ENCODE measurements at regions not wholly inside any gene's neighbourhood (a gene's known extent, or its start where the extent isn't known, plus 50 kb on each side); places are given as distances from the start of the nearest gene placed in this dataset.

GRCh38 chr1:117770981-117771531, 158.4 kb downstream of the GDAP2 start:
- Mint-ChIP-seq H3K27me3 (ENCODE audit: insufficient read depth) (peaks cover 5% of the 10 kb centered on the region), H3K4me3 (no peak overlapping the region), H3K9me3 (peaks cover 33% of the 10 kb centered on the region), H3K27ac (no peak overlapping the region), H3K36me3 (ENCODE audit: low read depth) (peaks cover 1% of the 10 kb centered on the region), H3K4me1 (ENCODE audit: low read depth) (no peaks in the 10 kb centered on the region)
- intact Hi-C loops (cut with micrococcal nuclease) = no loop called here
- no peak for DNase-seq (ENCODE audit: low spot score)

GRCh38 chr1:117779364-117779763, 150.1 kb downstream of the GDAP2 start:
- intact Hi-C loops (cut with micrococcal nuclease) = no loop called here
- Mint-ChIP-seq H3K36me3 (ENCODE audit: low read depth) (no peaks in the 10 kb centered on the region), H3K4me1 (ENCODE audit: low read depth) (no peaks in the 10 kb centered on the region), H3K4me3 (no peak overlapping the region), H3K27ac (no peak overlapping the region), H3K9me3 (no peaks in the 10 kb centered on the region), H3K27me3 (ENCODE audit: insufficient read depth) (peaks cover 6% of the 10 kb centered on the region)
- no peak for DNase-seq (ENCODE audit: low spot score)

GRCh38 chr1:117780687-117781475, 148.5 kb downstream of the GDAP2 start:
- intact Hi-C loops (cut with micrococcal nuclease) = no loop called here
- no peaks in the 10 kb centered on the region for H3K9me3 Mint-ChIP-seq
- no peak overlapping the region for H3K27ac Mint-ChIP-seq
- no peak overlapping the region for H3K4me3 Mint-ChIP-seq
- peaks cover 9% of the 10 kb centered on the region for H3K27me3 Mint-ChIP-seq (ENCODE audit: insufficient read depth)
- no peak for DNase-seq (ENCODE audit: low spot score)
- H3K4me1 Mint-ChIP-seq (ENCODE audit: low read depth) = peaks cover 6% of the 10 kb centered on the region
- no peaks in the 10 kb centered on the region for H3K36me3 Mint-ChIP-seq (ENCODE audit: low read depth)

GRCh38 chr1:117782056-117782455, 147.4 kb downstream of the GDAP2 start:
- H3K36me3 Mint-ChIP-seq (ENCODE audit: low read depth) = no peaks in the 10 kb centered on the region
- peaks cover 6% of the 10 kb centered on the region for H3K4me1 Mint-ChIP-seq (ENCODE audit: low read depth)
- no peak for DNase-seq (ENCODE audit: low spot score)
- no peak overlapping the region for H3K4me3 Mint-ChIP-seq
- H3K27ac Mint-ChIP-seq = no peak overlapping the region
- intact Hi-C loops (cut with micrococcal nuclease) = no loop called here
- H3K27me3 Mint-ChIP-seq (ENCODE audit: insufficient read depth) = peaks cover 12% of the 10 kb centered on the region
- H3K9me3 Mint-ChIP-seq = no peaks in the 10 kb centered on the region

- Mint-ChIP-seq H3K27ac (no peak overlapping the region), H3K4me1 (ENCODE audit: low read depth) (peaks cover 6% of the 10 kb centered on the region), H3K36me3 (ENCODE audit: low read depth) (no peaks in the 10 kb centered on the region), H3K27me3 (ENCODE audit: insufficient read depth) (peaks cover 8% of the 10 kb centered on the region), H3K4me3 (no peak overlapping the region), H3K9me3 (no peaks in the 10 kb centered on the region)
- intact Hi-C loops (cut with micrococcal nuclease) = no loop called here
- no peak for DNase-seq (ENCODE audit: low spot score)
Measured at GRCh38 chr1:117783606-117784396, 145.6 kb downstream of the GDAP2 start.

GRCh38 chr1:117788014-117788413, 141.4 kb downstream of the GDAP2 start:
- Mint-ChIP-seq H3K36me3 (ENCODE audit: low read depth) (no peaks in the 10 kb centered on the region), H3K4me1 (ENCODE audit: low read depth) (peaks cover 6% of the 10 kb centered on the region), H3K9me3 (no peaks in the 10 kb centered on the region), H3K4me3 (no peak overlapping the region), H3K27me3 (ENCODE audit: insufficient read depth) (peaks cover 8% of the 10 kb centered on the region), H3K27ac (no peak overlapping the region)
- DNase-seq (ENCODE audit: low spot score) = no peak
- intact Hi-C loops (cut with micrococcal nuclease) = no loop called here

GRCh38 chr1:117793413-117793812, 136.0 kb downstream of the GDAP2 start:
- no peak overlapping the region for H3K27ac Mint-ChIP-seq
- no peaks in the 10 kb centered on the region for H3K4me1 Mint-ChIP-seq (ENCODE audit: low read depth)
- H3K27me3 Mint-ChIP-seq (ENCODE audit: insufficient read depth) = peaks cover 2% of the 10 kb centered on the region
- no peaks in the 10 kb centered on the region for H3K36me3 Mint-ChIP-seq (ENCODE audit: low read depth)
- H3K4me3 Mint-ChIP-seq = no peak overlapping the region
- intact Hi-C loops (cut with micrococcal nuclease) = no loop called here
- DNase-seq (ENCODE audit: low spot score) = no peak
- no peaks in the 10 kb centered on the region for H3K9me3 Mint-ChIP-seq

GRCh38 chr1:117794073-117794472, 135.3 kb downstream of the GDAP2 start:
- intact Hi-C loops (cut with micrococcal nuclease) = no loop called here
- DNase-seq (ENCODE audit: low spot score) = no peak

GRCh38 chr1:117795190-117795589, 134.2 kb downstream of the GDAP2 start:
- Mint-ChIP-seq H3K4me1 (ENCODE audit: low read depth) (no peaks in the 10 kb centered on the region), H3K4me3 (no peak overlapping the region), H3K9me3 (no peaks in the 10 kb centered on the region), H3K27ac (no peak overlapping the region), H3K36me3 (ENCODE audit: low read depth) (no peaks in the 10 kb centered on the region), H3K27me3 (ENCODE audit: insufficient read depth) (peaks cover 2% of the 10 kb centered on the region)
- intact Hi-C loops (cut with micrococcal nuclease) = no loop called here
- DNase-seq (ENCODE audit: low spot score) = no peak

More at GRCh38 chr1:117794073-117794472, 135.3 kb downstream of the GDAP2 start:
- Mint-ChIP-seq H3K4me1 (ENCODE audit: low read depth) (no peaks in the 10 kb centered on the region), H3K9me3 (no peaks in the 10 kb centered on the region), H3K27me3 (ENCODE audit: insufficient read depth) (peaks cover 2% of the 10 kb centered on the region), H3K36me3 (ENCODE audit: low read depth) (no peaks in the 10 kb centered on the region), H3K4me3 (no peak overlapping the region), H3K27ac (no peak overlapping the region)

- Mint-ChIP-seq H3K4me3 (no peak overlapping the region), H3K9me3 (no peaks in the 10 kb centered on the region), H3K27ac (no peak overlapping the region), H3K4me1 (ENCODE audit: low read depth) (no peaks in the 10 kb centered on the region), H3K36me3 (ENCODE audit: low read depth) (no peaks in the 10 kb centered on the region), H3K27me3 (ENCODE audit: insufficient read depth) (peaks cover 2% of the 10 kb centered on the region)
- intact Hi-C loops (cut with micrococcal nuclease) = no loop called here
- DNase-seq (ENCODE audit: low spot score) = no peak
Measured at GRCh38 chr1:117795792-117796191, 133.6 kb downstream of the GDAP2 start.

- Mint-ChIP-seq H3K4me1 (ENCODE audit: low read depth) (no peaks in the 10 kb centered on the region), H3K9me3 (no peaks in the 10 kb centered on the region), H3K27ac (no peak overlapping the region), H3K36me3 (ENCODE audit: low read depth) (no peaks in the 10 kb centered on the region), H3K27me3 (ENCODE audit: insufficient read depth) (peaks cover 2% of the 10 kb centered on the region), H3K4me3 (no peak overlapping the region)
- intact Hi-C loops (cut with micrococcal nuclease) = no loop called here
- no peak for DNase-seq (ENCODE audit: low spot score)
Measured at GRCh38 chr1:117796226-117796625, 133.2 kb downstream of the GDAP2 start.

- Mint-ChIP-seq H3K27ac (no peak overlapping the region), H3K9me3 (no peaks in the 10 kb centered on the region), H3K27me3 (ENCODE audit: insufficient read depth) (peaks cover 6% of the 10 kb centered on the region), H3K4me3 (no peak overlapping the region), H3K36me3 (ENCODE audit: low read depth) (no peaks in the 10 kb centered on the region), H3K4me1 (ENCODE audit: low read depth) (no peaks in the 10 kb centered on the region)
- DNase-seq (ENCODE audit: low spot score) = no peak
- intact Hi-C loops (cut with micrococcal nuclease) = no loop called here
Measured at GRCh38 chr1:117798550-117798949, 130.9 kb downstream of the GDAP2 start.
